CD14-positive monocyte (primary cell): ENCODE measurements at regions not wholly inside any gene's neighbourhood (a gene's known extent, or its start where the extent isn't known, plus 50 kb on each side); places are given as distances from the start of the nearest gene placed in this dataset.
A peak's percentile ranks its signal among the peaks of the same experiment; 100 is the strongest.

Experiments used
- DNase-seq, 3 donors: peaks; one replicate each; pipeline ENCODE4 v3.0.0-alpha.2; 2011 to 2022
- H2AFZ ChIP-seq: 2 replicates; pipeline ENCODE4 v1.6.0; 2012; ENCODE audit warnings: mild to moderate bottlenecking, low read depth, low read length, inconsistent platforms; ENCODE audit not compliant: insufficient read depth, poor library complexity, severe bottlenecking
- H3K27ac ChIP-seq, 2 donors: 1 replicate in 1 of 2; 2 replicates in 1 of 2; pipeline ENCODE4 v1.5.1; 2012 to 2013; ENCODE audit warnings: low read length in 2 of 2, control low read depth in 1 of 2, inconsistent platforms in 1 of 2, low read depth in 1 of 2, mild to moderate bottlenecking in 1 of 2
- H3K27me3 ChIP-seq, 2 donors: one replicate each; pipeline versions ENCODE4 v1.6.0 to v1.6.1; 2011 to 2013; ENCODE audit warnings: low read length in 2 of 2; ENCODE audit not compliant: control insufficient read depth in 2 of 2, insufficient read depth in 2 of 2
- H3K36me3 ChIP-seq, 2 donors: replicated peaks in 1 of 2; 1 replicate in 1 of 2; 2 replicates in 1 of 2; pipeline versions ENCODE4 v1.5.1 to v1.6.1; 2012 to 2013; ENCODE audit warnings: low read length in 2 of 2, control low read depth in 1 of 2, inconsistent platforms in 1 of 2, mild to moderate bottlenecking in 1 of 2; ENCODE audit not compliant: insufficient read depth in 2 of 2, control insufficient read depth in 1 of 2
- H3K4me1 ChIP-seq, 2 donors: 1 replicate in 1 of 2; 2 replicates in 1 of 2; pipeline versions ENCODE4 v1.5.1 to v1.6.1; 2012 to 2013; ENCODE audit warnings: low read length in 2 of 2, control low read depth in 1 of 2, inconsistent platforms in 1 of 2, mild to moderate bottlenecking in 1 of 2, moderate library complexity in 1 of 2; ENCODE audit not compliant: insufficient read depth in 2 of 2, control insufficient read depth in 1 of 2
- H3K4me2 ChIP-seq: replicated peaks from 2 replicates; pipeline ENCODE3; 2012; ENCODE audit warnings: low read length, moderate library complexity, mild to moderate bottlenecking; ENCODE audit not compliant: poor library complexity, severe bottlenecking; ENCODE audit errors: extremely low read depth
- H3K4me3 ChIP-seq, 3 experiments: fragments of 200-600 bp in 1 of 3; sonication (generic) in 1 of 3; replicated peaks in 1 of 3; 1 replicate in 2 of 3; 2 replicates in 1 of 3; pipeline ENCODE4 v1.5.1; 2011 to 2013; ENCODE audit warnings: low read length in 3 of 3, mild to moderate bottlenecking in 3 of 3, control low read depth in 2 of 3, low read depth in 2 of 3, inconsistent platforms in 1 of 3, moderate library complexity in 1 of 3
- H3K79me2 ChIP-seq: 2 replicates; pipeline ENCODE4 v1.6.0; 2012; ENCODE audit warnings: mild to moderate bottlenecking, control low read depth, inconsistent platforms, low read length, moderate library complexity; ENCODE audit not compliant: insufficient read depth
- H3K9ac ChIP-seq: 2 replicates; pipeline ENCODE4 v1.6.0; 2017; ENCODE audit warnings: low read length, mild to moderate bottlenecking; ENCODE audit not compliant: insufficient read depth, poor library complexity, severe bottlenecking
- H3K9me3 ChIP-seq, 2 donors: replicated peaks in 1 of 2; 1 replicate in 1 of 2; 2 replicates in 1 of 2; pipeline versions ENCODE4 v1.5.1 to v1.6.1; 2012 to 2013; ENCODE audit warnings: low read length in 2 of 2, control low read depth in 1 of 2; ENCODE audit not compliant: control insufficient read depth in 1 of 2, insufficient read depth in 1 of 2
- H4K20me1 ChIP-seq: 2 replicates; pipeline ENCODE4 v1.6.0; 2012; ENCODE audit warnings: mild to moderate bottlenecking, low read length, control low read depth, moderate library complexity; ENCODE audit not compliant: insufficient read depth
- H3K27ac Mint-ChIP-seq, 7 donors: one replicate each; pipeline ENCODE4 v1.8.0; 2020; ENCODE audit warnings: mild to moderate bottlenecking in 7 of 7, mixed read lengths in 7 of 7, moderate library complexity in 6 of 7, inconsistent platforms in 2 of 7
- H3K27me3 Mint-ChIP-seq, 3 donors: one replicate each; pipeline ENCODE4 v1.8.0; 2021 to 2022; ENCODE audit warnings: low read depth in 3 of 3, mild to moderate bottlenecking in 3 of 3, mixed read lengths in 3 of 3, moderate library complexity in 3 of 3, inconsistent platforms in 1 of 3
- H3K36me3 Mint-ChIP-seq, 2 donors: one replicate each; pipeline ENCODE4 v1.8.0; 2020; ENCODE audit warnings: mixed read lengths in 2 of 2, inconsistent platforms in 1 of 2, mild to moderate bottlenecking in 1 of 2
- H3K4me1 Mint-ChIP-seq: one replicate; pipeline ENCODE4 v1.8.0; 2020; ENCODE audit warnings: mild to moderate bottlenecking, mixed read lengths
- H3K4me3 Mint-ChIP-seq, 2 donors: one replicate each; pipeline ENCODE4 v1.8.0; 2020; ENCODE audit warnings: mild to moderate bottlenecking in 2 of 2, mixed read lengths in 2 of 2, moderate library complexity in 1 of 2
- H3K9me3 Mint-ChIP-seq, 7 donors: one replicate each; pipeline ENCODE4 v1.8.0; 2020 to 2022; ENCODE audit warnings: mixed read lengths in 7 of 7, mild to moderate bottlenecking in 6 of 7, moderate library complexity in 6 of 7, inconsistent platforms in 2 of 7
- WGBS: methylation state at CpG from one replicate; pipeline ENCODE4 v1.1.5; 2013; ENCODE audit warnings: missing lambda C conversion rate; ENCODE audit not compliant: insufficient coverage; 5-methylcytosine and 5-hydroxymethylcytosine counted together
- intact Hi-C, 2 donors: fragments of 100-400 bp; cut with micrococcal nuclease; formaldehyde crosslinking; loops; one replicate each; pipeline versions ENCODE4 v1.15.0 to v1.15.1; 2023
- TF ChIP-seq, protein P1 (sequence below): fragments of 200-600 bp; IDR thresholded peaks from one replicate; pipeline ENCODE4 v1.8.0; 2022; ENCODE audit warnings: antibody characterized with exemption, mild to moderate bottlenecking

DNA sequence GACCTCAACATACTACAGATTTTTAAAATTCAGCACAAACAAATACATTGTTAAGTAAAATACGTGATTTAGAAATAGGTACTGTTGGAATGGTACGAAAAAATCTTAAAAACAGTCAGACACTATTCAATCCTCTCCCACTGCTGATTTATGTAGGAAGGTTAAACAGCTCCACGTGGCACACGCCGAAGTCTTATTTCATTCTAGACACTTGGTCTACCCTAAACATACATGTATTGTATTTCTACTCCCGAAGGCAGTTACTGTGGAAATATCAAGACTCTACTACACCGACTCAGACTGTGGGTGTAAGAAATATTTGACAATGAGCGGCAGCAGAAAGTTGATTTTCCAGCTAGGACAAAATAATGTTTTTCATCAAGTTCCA lies 130.6 kb downstream of the MPP7 start:
- WGBS = no CpG with 5 or more reads among the region's 8 CpGs
- Mint-ChIP-seq H3K4me3 (no peak overlapping the region), H3K27ac (no peak overlapping the region)

DNA sequence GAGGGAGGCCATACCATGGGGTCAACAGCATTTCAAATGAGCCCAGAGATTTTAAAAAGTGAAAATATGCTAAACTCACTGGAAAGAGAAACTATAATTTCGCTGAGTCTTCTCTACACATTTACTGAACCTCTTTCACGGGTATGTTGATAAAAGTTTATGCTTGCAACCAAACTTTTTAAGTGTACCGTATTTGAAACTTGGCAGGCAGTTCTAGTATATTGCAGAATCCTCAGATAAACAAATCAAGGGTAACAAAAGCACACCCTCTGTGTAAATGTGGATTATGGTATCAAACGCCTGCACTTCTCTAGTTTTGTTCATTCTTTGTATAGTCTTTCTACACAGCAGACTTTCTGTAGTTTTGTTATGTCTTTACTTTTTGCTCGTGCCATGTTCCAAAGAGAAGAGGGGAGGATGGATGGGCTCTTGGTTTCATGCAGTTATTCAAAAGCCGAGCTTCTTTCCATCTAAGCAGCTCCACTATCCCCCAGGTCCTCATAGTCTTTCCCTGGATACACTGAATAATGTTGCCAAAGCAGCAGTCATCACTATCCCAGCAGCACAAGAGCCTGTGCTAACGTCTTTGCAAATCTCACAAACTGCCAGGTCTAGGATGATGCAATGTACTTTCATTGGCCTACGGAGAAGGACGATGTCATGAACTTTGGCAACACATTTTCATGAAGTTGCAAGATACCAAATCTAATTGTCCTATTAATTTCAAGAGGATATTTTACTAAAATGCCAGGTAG lies 131.2 kb downstream of the MPP7 start:
- Histone ChIP-seq H3K4me2 (no peak overlapping the region), H3K79me2 (peaks cover 36% of the 10 kb centered on the region), H4K20me1 (peaks cover 82% of the 10 kb centered on the region), H3K27ac (no peak overlapping the region), H3K9me3 (no peaks in the 10 kb centered on the region), H3K27me3 (no peaks in the 10 kb centered on the region), H2AFZ (no peak overlapping the region), H3K4me3 (no peak overlapping the region), H3K36me3 (peaks cover 0 to 7% of the 10 kb centered on the region in 2 donors), H3K4me1 (no peaks in the 10 kb centered on the region), H3K9ac (no peak overlapping the region)
- Mint-ChIP-seq H3K4me3 (no peak overlapping the region), H3K9me3 (peaks cover 0 to 2% (median 0%) of the 10 kb centered on the region in 7 donors), H3K27ac (peak overlapping the region in 1 of 7 donors; percentile 11), H3K36me3 (peaks cover 8 to 20% of the 10 kb centered on the region in 2 donors), H3K4me1 (peaks cover 20% of the 10 kb centered on the region), H3K27me3 (no peaks in the 10 kb centered on the region)
- WGBS = 60% methylated on average over 2 of the region's 9 CpGs
- TF ChIP-seq, protein P1, sequence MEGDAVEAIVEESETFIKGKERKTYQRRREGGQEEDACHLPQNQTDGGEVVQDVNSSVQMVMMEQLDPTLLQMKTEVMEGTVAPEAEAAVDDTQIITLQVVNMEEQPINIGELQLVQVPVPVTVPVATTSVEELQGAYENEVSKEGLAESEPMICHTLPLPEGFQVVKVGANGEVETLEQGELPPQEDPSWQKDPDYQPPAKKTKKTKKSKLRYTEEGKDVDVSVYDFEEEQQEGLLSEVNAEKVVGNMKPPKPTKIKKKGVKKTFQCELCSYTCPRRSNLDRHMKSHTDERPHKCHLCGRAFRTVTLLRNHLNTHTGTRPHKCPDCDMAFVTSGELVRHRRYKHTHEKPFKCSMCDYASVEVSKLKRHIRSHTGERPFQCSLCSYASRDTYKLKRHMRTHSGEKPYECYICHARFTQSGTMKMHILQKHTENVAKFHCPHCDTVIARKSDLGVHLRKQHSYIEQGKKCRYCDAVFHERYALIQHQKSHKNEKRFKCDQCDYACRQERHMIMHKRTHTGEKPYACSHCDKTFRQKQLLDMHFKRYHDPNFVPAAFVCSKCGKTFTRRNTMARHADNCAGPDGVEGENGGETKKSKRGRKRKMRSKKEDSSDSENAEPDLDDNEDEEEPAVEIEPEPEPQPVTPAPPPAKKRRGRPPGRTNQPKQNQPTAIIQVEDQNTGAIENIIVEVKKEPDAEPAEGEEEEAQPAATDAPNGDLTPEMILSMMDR = no peak
- intact Hi-C loops = loop anchor here in 1 of 2 donors (10.0 kb wide), 1 partner anchor 223 kb away; no protein-coding TSS in a partner anchor
- DNase-seq = no peak

More for the DNA sequence above, 130.6 kb downstream of the MPP7 start:
- H3K4me2 ChIP-seq = no peak overlapping the region
- H4K20me1 ChIP-seq = peaks cover 85% of the 10 kb centered on the region
- TF ChIP-seq, protein P1 = no peak
- no peak overlapping the region for H3K4me3 ChIP-seq
- H3K9me3 ChIP-seq = no peaks in the 10 kb centered on the region
- no peak overlapping the region for H2AFZ ChIP-seq
- H3K36me3 ChIP-seq = peaks cover 0 to 7% of the 10 kb centered on the region in 2 donors
- no peak overlapping the region for H3K9ac ChIP-seq
- peaks cover 8 to 20% of the 10 kb centered on the region in 2 donors for H3K36me3 Mint-ChIP-seq
- peaks cover 0 to 2% (median 0%) of the 10 kb centered on the region in 7 donors for H3K9me3 Mint-ChIP-seq
- H3K27me3 ChIP-seq = no peaks in the 10 kb centered on the region
- no peaks in the 10 kb centered on the region for H3K27me3 Mint-ChIP-seq
- no peaks in the 10 kb centered on the region for H3K4me1 ChIP-seq
- no peak for DNase-seq
- H3K4me1 Mint-ChIP-seq = peaks cover 20% of the 10 kb centered on the region
- intact Hi-C loops = loop anchor here in 1 of 2 donors (10.0 kb wide), 1 partner anchor 223 kb away; no protein-coding TSS in a partner anchor
- peaks cover 35% of the 10 kb centered on the region for H3K79me2 ChIP-seq
- H3K27ac ChIP-seq = no peak overlapping the region
